Chondrocyte (in vitro differentiated cells): ENCODE measurements at regions not wholly inside any gene's neighbourhood (a gene's known extent, or its start where the extent isn't known, plus 50 kb on each side); places are given as distances from the start of the nearest gene placed in this dataset.
"Not testable (repeated sequence)": the region's sequence is repeated elsewhere in the genome, so short reads cannot be mapped to it uniquely, and the experiment has no call there.

Source experiments
- DNase-seq: peaks from one replicate; pipeline ENCODE4 v3.0.0; 2021; ENCODE audit warnings: mixed read lengths, low spot score
- H3K27ac Mint-ChIP-seq: one replicate; pipeline ENCODE4 v1.8.0; 2021; ENCODE audit warnings: mild to moderate bottlenecking, moderate library complexity, mixed read lengths; ENCODE audit not compliant: unreplicated experiment
- H3K27me3 Mint-ChIP-seq: 2 replicates; pipeline ENCODE4 v1.8.0; 2021; ENCODE audit warnings: low read depth, mixed read lengths
- H3K36me3 Mint-ChIP-seq: 2 replicates; pipeline ENCODE4 v1.8.0; 2021; ENCODE audit warnings: low read depth, mixed read lengths
- H3K4me1 Mint-ChIP-seq: 2 replicates; pipeline ENCODE4 v1.8.0; 2021; ENCODE audit warnings: low read depth, mild to moderate bottlenecking, mixed read lengths
- H3K4me3 Mint-ChIP-seq: one replicate; pipeline ENCODE4 v1.8.0; 2021; ENCODE audit warnings: mild to moderate bottlenecking, moderate library complexity, mixed read lengths; ENCODE audit not compliant: unreplicated experiment
- H3K9me3 Mint-ChIP-seq: 2 replicates; pipeline ENCODE4 v1.8.0; 2021; ENCODE audit warnings: low read depth, mixed read lengths
- TF ChIP-seq, protein P1 (sequence below): fragments of 200-600 bp; sonication (generic); IDR thresholded peaks from 2 replicates; pipeline ENCODE4 v1.5.0; 2021; ENCODE audit warnings: antibody characterized with exemption, mild to moderate bottlenecking, moderate library complexity

DNA sequence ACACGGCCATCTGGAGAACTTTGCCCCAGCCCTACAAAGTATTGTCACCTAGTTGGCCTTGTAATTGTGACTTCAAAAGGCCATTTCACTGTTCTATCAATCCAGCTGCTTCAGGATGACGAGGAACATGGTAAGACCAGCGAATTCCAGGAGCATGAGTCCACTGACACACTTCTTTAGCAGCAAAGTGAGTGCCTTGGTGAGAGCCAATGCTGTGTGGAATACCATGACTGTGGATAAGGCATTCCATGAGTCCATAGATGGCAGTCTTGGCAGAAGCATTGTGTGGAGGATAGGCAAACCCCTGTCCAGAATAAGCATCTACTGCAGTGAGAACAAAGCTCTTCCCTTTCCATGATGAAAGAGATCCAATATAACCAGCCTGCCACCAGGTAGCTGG, 1009.1 kb upstream of the USP15 start:
- Mint-ChIP-seq H3K9me3 (peaks cover 23% of the 10 kb centered on the region), H3K27me3 (no peaks in the 10 kb centered on the region), H3K4me3 (no peak overlapping the region), H3K36me3 (no peaks in the 10 kb centered on the region), H3K27ac (no peak overlapping the region), H3K4me1 (no peaks in the 10 kb centered on the region)
- DNase-seq, result no peak
- TF ChIP-seq, protein P1, sequence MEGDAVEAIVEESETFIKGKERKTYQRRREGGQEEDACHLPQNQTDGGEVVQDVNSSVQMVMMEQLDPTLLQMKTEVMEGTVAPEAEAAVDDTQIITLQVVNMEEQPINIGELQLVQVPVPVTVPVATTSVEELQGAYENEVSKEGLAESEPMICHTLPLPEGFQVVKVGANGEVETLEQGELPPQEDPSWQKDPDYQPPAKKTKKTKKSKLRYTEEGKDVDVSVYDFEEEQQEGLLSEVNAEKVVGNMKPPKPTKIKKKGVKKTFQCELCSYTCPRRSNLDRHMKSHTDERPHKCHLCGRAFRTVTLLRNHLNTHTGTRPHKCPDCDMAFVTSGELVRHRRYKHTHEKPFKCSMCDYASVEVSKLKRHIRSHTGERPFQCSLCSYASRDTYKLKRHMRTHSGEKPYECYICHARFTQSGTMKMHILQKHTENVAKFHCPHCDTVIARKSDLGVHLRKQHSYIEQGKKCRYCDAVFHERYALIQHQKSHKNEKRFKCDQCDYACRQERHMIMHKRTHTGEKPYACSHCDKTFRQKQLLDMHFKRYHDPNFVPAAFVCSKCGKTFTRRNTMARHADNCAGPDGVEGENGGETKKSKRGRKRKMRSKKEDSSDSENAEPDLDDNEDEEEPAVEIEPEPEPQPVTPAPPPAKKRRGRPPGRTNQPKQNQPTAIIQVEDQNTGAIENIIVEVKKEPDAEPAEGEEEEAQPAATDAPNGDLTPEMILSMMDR, result no peak

DNA sequence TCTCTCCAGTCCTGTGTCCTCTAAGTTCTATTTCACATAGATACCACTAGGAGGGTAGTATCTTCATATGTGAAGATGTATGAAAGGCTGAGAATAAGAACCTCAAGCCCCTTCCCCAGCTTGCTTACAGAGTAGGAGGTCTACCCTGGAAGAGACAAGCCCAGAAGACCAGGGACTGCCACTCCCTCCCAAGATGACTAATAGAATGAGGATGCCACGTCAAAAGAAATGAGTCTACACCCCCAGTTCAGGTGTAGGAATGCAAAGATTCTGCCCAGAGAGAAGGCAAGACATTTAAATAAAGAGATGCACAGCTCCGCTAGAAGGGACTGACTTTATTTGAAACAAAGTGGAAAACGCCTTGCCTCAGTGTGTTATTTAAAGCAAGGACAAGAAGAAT, 1006.0 kb upstream of the USP15 start:
- H3K4me1 Mint-ChIP-seq, result no peaks in the 10 kb centered on the region
- H3K36me3 Mint-ChIP-seq, result no peaks in the 10 kb centered on the region
- H3K27me3 Mint-ChIP-seq, result no peaks in the 10 kb centered on the region
- peaks cover 15% of the 10 kb centered on the region for H3K9me3 Mint-ChIP-seq
- TF ChIP-seq, protein P1, result no peak
- no peak for DNase-seq
- no peak overlapping the region for H3K27ac Mint-ChIP-seq
- H3K4me3 Mint-ChIP-seq, result no peak overlapping the region

DNA sequence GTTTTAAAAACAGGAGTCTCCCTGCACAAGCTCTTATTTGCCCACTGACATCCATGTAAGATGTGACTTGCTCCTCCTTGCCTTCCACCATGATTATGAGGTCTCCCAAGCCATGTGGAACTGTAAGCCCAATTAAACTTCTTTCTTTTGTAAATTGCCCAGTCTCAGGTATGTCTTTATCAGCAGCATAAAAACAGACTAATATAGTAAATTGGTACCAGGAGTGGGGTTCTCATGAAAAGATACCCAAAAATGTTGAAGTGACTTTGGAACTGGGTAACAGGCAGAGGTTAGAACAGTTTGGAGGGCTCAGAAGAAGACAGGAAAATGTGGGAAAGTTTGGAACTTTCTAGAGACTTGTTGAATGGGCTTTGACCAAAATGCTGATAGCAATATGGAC, 995.9 kb upstream of the USP15 start:
- H3K4me1 Mint-ChIP-seq, H3K36me3 Mint-ChIP-seq, H3K27ac Mint-ChIP-seq, H3K27me3 Mint-ChIP-seq, H3K4me3 Mint-ChIP-seq, DNase-seq: not testable (repeated sequence)
- H3K9me3 Mint-ChIP-seq, result peaks cover 35% of the 10 kb centered on the region

DNA sequence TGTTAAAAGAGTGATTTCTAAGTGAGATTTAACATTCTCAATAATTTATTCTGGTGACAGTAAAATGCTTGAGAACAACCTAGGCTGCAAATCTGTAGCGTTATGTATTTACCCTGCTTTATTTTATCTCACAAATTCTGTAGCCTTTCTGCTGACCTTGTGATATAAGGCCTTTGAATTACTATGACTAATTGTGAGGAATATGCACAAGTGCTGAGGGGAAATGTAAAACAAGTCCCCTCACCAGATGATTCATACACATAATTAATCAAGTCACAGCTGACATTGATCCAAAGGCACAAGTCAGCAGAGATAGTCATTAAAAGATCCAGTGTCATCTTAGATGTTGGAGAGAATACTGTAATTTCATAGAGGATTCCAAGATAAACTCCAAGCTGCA, 992.7 kb upstream of the USP15 start:
- no peak overlapping the region for H3K4me3 Mint-ChIP-seq
- TF ChIP-seq, protein P1, result no peak
- H3K27me3 Mint-ChIP-seq, result no peaks in the 10 kb centered on the region
- H3K27ac Mint-ChIP-seq, result no peak overlapping the region
- DNase-seq, result no peak
- H3K4me1 Mint-ChIP-seq, result no peaks in the 10 kb centered on the region
- H3K9me3 Mint-ChIP-seq, result peaks cover 32% of the 10 kb centered on the region
- H3K36me3 Mint-ChIP-seq, result no peaks in the 10 kb centered on the region

DNA sequence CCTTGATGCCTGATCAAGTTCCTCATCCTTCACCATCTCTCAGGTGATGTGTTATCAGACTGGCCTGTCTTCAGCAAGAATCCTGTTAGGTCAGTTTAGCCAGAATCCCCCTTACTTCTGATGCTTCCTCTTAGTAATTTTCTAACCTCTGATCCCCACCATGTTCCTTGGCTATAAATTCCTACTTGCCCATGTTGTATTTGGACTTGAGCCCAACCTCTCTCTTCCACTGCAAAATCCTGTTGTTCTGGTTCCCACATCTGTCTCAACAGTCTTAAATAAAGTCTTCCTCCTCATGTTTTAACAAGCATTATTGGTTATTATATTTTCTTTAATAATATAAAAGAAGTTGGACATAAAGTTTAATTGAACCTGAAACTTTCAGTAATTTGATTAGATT, 987.8 kb upstream of the USP15 start:
- no peaks in the 10 kb centered on the region for H3K27me3 Mint-ChIP-seq
- TF ChIP-seq, protein P1, result no peak
- H3K27ac Mint-ChIP-seq, result no peak overlapping the region
- no peak for DNase-seq
- no peak overlapping the region for H3K4me3 Mint-ChIP-seq
- H3K4me1 Mint-ChIP-seq, result no peaks in the 10 kb centered on the region
- H3K9me3 Mint-ChIP-seq, result no peaks in the 10 kb centered on the region
- no peaks in the 10 kb centered on the region for H3K36me3 Mint-ChIP-seq

DNA sequence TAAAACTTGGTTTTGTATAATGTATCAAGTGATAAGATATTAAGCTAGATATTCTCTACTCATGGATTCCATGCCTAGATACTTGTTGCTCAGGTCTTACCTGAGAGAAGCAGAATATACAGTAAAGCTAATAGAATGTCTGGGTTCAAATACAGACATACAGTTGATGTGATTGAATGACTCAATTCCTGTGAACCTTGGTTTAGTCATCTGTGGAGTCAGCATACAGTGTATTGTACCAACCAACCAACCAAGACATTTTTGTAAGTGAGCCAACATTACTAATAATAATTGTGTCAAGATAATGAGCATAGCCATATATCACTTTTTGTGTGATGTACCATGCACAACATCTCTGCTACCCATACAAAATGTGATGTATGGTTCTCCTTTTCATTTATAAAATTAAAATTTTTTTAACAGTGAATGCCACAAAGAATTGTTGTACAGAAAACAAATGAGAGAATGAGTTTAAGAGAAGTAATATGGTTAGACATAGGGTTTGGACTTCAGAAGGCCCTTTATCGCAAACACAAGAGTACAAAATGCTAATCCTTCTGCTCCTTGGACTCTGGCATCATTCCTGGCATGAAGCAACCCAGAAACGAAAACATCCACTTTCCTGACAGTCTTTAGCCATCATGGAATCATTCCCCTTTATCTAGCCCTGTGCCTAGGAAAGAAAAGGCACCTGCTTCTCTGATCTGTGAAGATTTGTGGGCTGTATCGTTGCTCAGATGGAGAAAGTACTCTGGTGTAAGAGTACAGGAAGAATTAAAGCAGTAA, 977.2 kb upstream of the USP15 start:
- DNase-seq, result no peak
- H3K27me3 Mint-ChIP-seq, result no peaks in the 10 kb centered on the region

More for the DNA sequence above, 977.2 kb upstream of the USP15 start:
- Mint-ChIP-seq H3K4me1 (no peaks in the 10 kb centered on the region), H3K9me3 (peaks cover 38% of the 10 kb centered on the region), H3K4me3 (no peak overlapping the region), H3K27ac (no peak overlapping the region), H3K36me3 (peaks cover 3% of the 10 kb centered on the region)
- TF ChIP-seq, protein P1, result no peak
